NCI-H2107 treated with DMSO at 0.1 percent for 48 hours (cell line): ENCODE measurements at regions not wholly inside any gene's neighbourhood (a gene's known extent, or its start where the extent isn't known, plus 50 kb on each side); places are given as distances from the start of the nearest gene placed in this dataset.
A peak's percentile ranks its signal among the peaks of the same experiment; 100 is the strongest.
"Not testable (repeated sequence)": the region's sequence is repeated elsewhere in the genome, so short reads cannot be mapped to it uniquely, and the experiment has no call there.

ENCODE experiments used
- DNase-seq: peaks from one replicate; lab custom pipeline; 2025; ENCODE audit not compliant: unreplicated experiment; lab: John Stamatoyannopoulos, UW

- peak; percentile 62 for DNase-seq
Observed at GRCh38 chr2:215833531-215834162, 179.7 kb downstream of the MREG start.

GRCh38 chr2:215832791-215833190 lies 180.6 kb downstream of the MREG start:
- no peak for DNase-seq

- DNase-seq, result no peak
Observed at GRCh38 chr2:215831296-215831913, 181.9 kb downstream of the MREG start.

DNA sequence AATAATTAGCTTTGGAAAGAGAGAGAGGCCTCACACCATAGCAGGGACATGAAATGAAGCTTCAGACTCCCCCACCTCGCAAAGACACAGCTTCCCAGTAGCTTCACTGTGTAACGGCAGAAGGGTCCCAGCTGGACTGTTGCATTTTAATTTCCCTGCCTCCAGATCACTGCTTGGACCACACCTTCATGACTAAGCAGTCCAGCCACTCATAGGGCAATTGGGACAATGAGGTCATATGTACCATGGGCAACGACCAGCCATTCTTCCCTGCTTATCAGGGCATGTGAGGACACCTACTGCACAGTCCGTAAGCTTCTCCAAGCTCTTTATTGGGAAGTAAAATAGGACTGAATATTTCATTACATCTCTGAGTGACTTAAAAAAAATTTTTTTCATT lies 183.0 kb downstream of the MREG start:
- no peak for DNase-seq

DNA sequence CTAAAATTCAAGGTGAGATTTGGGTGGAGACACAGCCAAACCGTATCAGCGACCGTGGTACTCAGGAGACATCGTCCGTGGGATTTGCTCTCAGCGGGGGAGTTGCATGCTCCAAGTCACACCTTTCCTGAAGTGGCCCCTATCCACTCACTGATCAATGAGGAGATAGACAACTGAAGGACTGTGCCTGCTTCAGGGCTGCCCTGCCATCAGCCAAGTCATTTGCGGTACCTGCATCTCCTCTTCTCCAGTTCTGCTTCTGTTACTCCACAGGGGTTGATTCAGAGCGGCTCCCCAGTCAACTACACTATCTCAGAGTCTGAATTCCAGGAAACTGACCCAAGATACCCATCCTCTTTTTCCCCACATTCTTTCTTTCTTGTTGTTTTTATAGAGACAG lies 184.1 kb downstream of the MREG start:
- DNase-seq, result no peak

DNA sequence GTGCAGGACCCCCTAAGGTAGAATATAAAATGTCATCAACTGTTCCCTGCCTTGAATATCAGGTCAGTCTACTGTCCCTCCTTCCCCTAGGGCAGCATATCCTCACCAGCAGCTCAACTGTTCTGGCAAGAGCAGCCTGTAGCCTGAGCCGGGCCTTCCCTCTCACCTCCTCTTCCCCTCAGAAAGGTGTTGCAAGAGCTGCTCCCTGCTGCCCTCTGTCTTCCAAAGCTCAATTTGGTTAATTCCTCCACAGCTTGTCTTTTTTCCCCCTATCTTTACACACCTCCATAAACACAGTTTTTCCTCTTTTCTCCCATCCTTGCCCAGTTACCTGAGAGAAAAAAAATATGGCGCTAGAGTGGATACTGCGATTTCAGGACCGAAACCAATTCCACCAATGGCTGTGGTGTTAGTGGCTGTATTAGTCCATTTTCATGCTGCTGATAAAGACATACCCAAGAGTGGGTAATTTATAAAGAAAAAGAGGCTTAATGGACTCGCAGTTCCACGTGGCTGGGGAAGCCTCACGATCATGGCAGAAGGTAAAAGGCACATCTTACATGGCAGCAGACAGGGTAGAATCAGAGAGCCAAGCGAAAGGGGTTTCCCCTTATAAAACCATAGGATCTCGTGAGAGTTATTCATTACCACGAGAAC lies 184.7 kb downstream of the MREG start:
- peak; percentile 28 for DNase-seq

- no peak for DNase-seq
Observed at GRCh38 chr2:215826838-215827441, 186.4 kb downstream of the MREG start.

DNA sequence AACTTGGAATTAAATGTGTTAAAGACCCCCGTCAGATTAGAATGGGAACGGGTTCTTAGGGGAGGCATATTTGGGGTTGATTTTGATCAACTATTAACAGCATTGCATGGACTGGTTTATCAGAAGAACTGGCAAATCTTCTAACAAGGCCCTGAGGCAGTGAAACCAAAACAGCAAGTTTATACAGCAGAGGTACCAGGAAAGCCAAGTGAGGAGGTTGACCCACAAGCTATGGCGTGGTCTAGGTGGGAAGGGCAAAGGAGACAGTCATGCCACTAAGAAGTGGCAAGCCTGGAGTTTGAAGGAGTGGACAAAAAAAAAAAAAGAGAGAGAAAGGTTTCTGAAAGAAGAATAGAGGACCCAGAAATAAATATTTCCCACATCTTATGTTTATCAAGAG lies 187.0 kb downstream of the MREG start:
- no peak for DNase-seq

DNA sequence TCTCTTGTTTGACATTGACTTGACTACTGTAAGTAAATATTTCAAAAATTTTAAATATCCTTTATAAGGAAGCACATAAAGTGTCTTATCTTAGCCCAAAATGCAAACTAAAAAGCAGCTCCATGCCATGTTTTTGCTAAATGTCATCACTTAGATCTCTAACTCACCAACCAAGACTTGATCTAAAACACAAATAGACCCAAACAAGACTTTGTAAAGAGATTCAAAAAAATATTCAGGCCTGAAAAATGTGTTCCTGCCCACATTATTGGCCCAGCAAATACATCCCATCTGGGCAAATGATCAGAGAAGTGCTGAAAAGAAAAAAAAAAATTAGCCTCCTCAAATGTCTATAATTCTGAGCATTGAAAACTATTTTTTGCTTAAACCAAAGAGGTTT lies 187.6 kb downstream of the MREG start:
- no peak for DNase-seq

DNA sequence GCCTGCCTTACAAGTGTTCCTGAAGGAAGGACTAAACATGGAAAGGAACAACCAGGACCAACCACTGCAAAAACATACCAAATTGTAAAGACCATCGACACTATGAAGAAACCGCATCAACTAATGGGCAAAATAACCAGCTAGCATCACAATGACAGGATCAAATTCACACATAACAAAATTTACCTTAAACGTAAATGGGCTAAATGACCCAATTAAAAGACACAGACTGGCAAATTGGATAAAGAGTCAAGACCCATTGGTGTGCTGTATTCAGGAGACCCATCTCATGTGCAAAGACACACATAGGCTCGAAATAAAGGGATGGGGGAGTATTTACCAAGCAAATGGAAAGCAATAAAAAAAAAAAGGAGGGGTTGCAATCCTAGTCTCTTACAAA lies 192.1 kb downstream of the MREG start:
- DNase-seq, result not testable (repeated sequence)

DNA sequence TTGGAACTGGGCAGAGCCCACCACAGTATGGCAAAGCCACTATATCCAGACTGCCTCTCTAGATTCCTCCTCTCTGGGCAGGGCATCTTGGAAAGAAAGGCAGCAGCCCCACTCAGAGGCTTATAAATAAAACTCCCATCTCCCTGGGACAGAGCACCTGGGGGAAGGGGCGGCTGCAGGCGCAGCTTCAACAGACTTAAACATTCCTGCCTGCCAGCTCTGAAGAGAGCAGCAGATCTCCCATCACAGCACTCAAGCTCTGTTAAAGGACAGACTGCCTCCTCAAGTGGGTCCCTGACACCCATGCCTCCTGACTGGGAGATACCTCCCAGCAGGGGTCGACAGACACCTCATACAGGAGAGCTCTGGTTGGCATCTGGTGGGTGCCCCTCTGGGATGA lies 193.6 kb downstream of the MREG start:
- DNase-seq, result not testable (repeated sequence)

GRCh38 chr2:215817046-215817445 lies 196.3 kb downstream of the MREG start:
- DNase-seq, result no peak

DNA sequence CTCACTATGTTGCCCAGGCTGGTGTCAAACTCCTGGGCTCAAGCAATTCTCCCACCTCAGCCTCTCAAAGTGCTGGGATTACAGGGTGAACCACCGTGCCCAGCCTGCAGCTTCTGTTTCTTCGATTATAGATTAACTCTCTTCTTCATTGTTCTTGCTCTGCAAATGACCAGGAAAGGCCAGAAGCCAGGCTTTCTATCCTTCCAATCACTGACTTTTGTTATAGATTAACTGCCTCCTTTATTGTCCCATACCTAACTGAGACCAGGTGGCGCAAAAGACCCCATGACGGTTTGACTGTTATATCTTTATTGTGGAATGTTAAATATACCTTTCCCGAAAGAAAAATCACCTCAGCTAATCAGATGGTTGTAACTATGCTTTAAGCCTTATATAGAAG lies 196.9 kb downstream of the MREG start:
- DNase-seq, result no peak

DNA sequence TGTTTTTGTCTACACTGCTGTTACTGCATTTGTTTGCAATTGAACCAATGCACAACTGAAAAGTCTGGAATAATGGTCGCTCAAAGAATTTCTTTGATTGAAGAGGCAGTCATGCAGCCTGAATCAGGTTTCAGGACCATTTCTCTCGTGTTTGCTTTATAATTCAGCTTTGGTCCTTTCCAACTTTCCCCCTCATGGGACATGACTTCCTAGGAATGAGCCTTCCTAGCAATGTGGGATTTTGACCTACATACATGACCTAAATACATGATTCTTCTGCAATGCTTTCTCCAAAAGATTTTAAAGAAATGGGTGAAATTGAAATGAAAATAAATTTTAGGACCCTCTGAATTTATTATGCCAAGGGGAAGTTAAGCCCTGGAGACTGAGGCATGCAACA lies 197.4 kb downstream of the MREG start:
- DNase-seq, result no peak

GRCh38 chr2:215812966-215813365 lies 200.4 kb downstream of the MREG start:
- no peak for DNase-seq

- DNase-seq, result no peak
Observed at GRCh38 chr2:215811409-215812345, 201.7 kb downstream of the MREG start.

DNA sequence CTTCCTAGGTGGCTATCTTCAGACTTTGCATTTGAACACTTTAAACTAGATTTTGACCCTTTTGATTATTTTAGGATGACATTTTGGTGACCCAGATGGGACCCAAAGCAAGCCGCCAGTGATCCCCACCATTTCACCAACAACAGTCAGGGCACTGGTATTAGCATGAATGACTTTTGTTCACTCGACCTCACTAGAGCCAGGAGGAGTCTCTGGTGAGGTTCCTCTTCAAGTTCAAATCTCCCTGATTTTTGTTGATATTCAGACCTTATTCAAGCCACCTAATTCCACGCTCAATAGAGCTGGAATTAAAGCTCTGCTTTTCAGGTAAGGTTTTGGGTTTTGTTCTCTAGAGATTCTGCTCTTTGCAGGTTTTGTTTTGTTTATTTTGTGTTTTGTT lies 202.3 kb downstream of the MREG start:
- no peak for DNase-seq

DNA sequence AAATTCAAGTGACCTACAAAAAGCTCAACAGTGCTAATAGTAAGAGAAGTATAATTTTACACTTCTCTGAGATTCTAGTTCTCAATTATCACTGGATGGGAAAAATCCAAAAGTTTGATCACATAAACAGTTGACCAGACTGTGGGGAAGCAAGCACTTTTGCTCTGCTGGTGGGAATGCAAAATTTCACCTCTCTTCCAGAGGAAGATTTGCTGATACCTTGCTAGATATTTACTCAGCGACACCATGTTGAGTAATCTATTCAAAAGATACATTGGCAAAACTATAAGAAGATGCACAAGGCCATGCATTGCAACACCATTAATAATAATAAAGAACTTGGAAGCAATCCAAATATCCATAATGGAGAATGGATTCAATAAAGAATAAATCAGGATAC lies 204.4 kb downstream of the MREG start:
- DNase-seq, result no peak

- no peak for DNase-seq
Observed at GRCh38 chr2:215808194-215808593, 205.2 kb downstream of the MREG start.

DNA sequence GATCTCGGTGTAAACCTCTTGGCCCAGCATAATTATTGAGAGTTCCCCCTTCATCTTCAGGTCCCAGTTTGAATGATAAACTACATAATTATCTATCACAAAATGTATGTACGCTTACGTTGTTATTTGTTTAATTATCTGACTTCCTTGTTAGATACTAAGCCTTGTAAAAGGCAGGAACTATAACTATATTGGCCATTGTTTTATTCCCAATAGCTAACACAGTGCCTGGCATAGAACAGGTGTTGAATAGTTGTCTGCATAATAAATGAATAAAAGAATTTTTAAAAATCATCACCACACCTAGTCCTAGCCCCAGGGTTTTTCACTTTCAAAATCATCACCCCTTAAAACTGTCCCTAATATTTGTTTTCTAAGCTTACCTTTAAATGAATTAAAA lies 207.9 kb downstream of the MREG start:
- no peak for DNase-seq

DNA sequence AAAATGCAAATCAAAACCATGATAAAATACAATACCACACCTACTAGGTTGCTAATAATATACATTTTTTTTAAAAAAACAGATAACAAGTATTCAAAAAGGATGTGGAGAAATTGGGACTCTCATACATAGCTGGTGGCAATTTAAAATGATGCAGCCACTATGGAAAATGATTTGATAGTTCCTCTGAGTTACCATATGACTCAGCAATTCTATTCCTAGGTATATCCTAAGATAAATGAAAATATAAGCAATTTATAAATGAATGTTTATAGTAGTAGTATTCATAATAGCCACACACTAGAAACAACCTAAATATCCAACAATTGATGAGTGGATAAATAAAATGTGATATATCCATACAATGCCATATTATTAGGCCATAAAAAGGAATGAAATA lies 210.2 kb downstream of the MREG start:
- no peak for DNase-seq
